NCI-H187 treated with DMSO at 0.1 percent for 48 hours (cell line): ENCODE measurements at regions not wholly inside any gene's neighbourhood (a gene's known extent, or its start where the extent isn't known, plus 50 kb on each side); places are given as distances from the start of the nearest gene placed in this dataset.

Experiments used
- DNase-seq: peaks from one replicate; lab custom pipeline; 2025; lab: John Stamatoyannopoulos, UW

- DNase-seq = no peak
These were observed 438.5 kb upstream of the CITED2 start for GRCh38 chr6:139812939-139813338.

- no peak for DNase-seq
These were observed 427.3 kb upstream of the CITED2 start for GRCh38 chr6:139801571-139802321.

- DNase-seq = no peak
These were observed 426.4 kb upstream of the CITED2 start for GRCh38 chr6:139800837-139801236.

GRCh38 chr6:139790527-139790926, 416.1 kb upstream of the CITED2 start:
- no peak for DNase-seq

- no peak for DNase-seq
These were observed 409.8 kb upstream of the CITED2 start for GRCh38 chr6:139784222-139784769.

- DNase-seq = no peak
These were observed 405.7 kb upstream of the CITED2 start for GRCh38 chr6:139779988-139780774.

- no peak for DNase-seq
These were observed 404.2 kb upstream of the CITED2 start for GRCh38 chr6:139778688-139779087.

- DNase-seq = no peak
These were observed 403.7 kb upstream of the CITED2 start for GRCh38 chr6:139778106-139778505.

GRCh38 chr6:139777202-139777970, 402.9 kb upstream of the CITED2 start:
- no peak for DNase-seq

- DNase-seq = no peak
These were observed 401.6 kb upstream of the CITED2 start for GRCh38 chr6:139776041-139776440.

- no peak for DNase-seq
These were observed 393.7 kb upstream of the CITED2 start for GRCh38 chr6:139768196-139768595.

GRCh38 chr6:139766796-139767195, 392.3 kb upstream of the CITED2 start:
- DNase-seq = no peak

- no peak for DNase-seq
These were observed 391.4 kb upstream of the CITED2 start for GRCh38 chr6:139765825-139766285.

GRCh38 chr6:139764498-139764986, 390.1 kb upstream of the CITED2 start:
- no peak for DNase-seq

- no peak for DNase-seq
These were observed 389.2 kb upstream of the CITED2 start for GRCh38 chr6:139763468-139764210.

- no peak for DNase-seq
These were observed 388.2 kb upstream of the CITED2 start for GRCh38 chr6:139762587-139763031.

GRCh38 chr6:139760128-139760527, 385.7 kb upstream of the CITED2 start:
- no peak for DNase-seq

- no peak for DNase-seq
These were observed 384.6 kb upstream of the CITED2 start for GRCh38 chr6:139759086-139759485.

- no peak for DNase-seq
These were observed 383.8 kb upstream of the CITED2 start for GRCh38 chr6:139758209-139758611.

- no peak for DNase-seq
These were observed 383.3 kb upstream of the CITED2 start for GRCh38 chr6:139757784-139758183.

- DNase-seq = no peak
These were observed 381.9 kb upstream of the CITED2 start for GRCh38 chr6:139756381-139756780.
